Skeletal muscle tissue (tissue), 3 donors: ENCODE measurements at regions not wholly inside any gene's neighbourhood (a gene's known extent, or its start where the extent isn't known, plus 50 kb on each side); places are given as distances from the start of the nearest gene placed in this dataset.

Experiments
- H3K27ac ChIP-seq: one replicate; pipeline ENCODE4 v1.7.0; 2013; ENCODE audit warnings: mild to moderate bottlenecking, low read depth, low read length, inconsistent platforms
- H3K27me3 ChIP-seq, 3 donors: one replicate each; pipeline ENCODE4 v1.7.0; 2013; ENCODE audit warnings: low read length in 3 of 3; ENCODE audit not compliant: control insufficient read depth in 3 of 3, insufficient read depth in 3 of 3
- H3K36me3 ChIP-seq, 3 donors: one replicate each; pipeline ENCODE4 v1.7.0; 2013; ENCODE audit warnings: low read length in 3 of 3; ENCODE audit not compliant: control insufficient read depth in 3 of 3, insufficient read depth in 3 of 3
- H3K4me1 ChIP-seq, 3 donors: one replicate each; pipeline ENCODE4 v1.7.0; 2013; ENCODE audit warnings: low read length in 3 of 3, mild to moderate bottlenecking in 3 of 3; ENCODE audit not compliant: control insufficient read depth in 3 of 3, insufficient read depth in 3 of 3
- H3K4me3 ChIP-seq, 3 donors: one replicate each; pipeline ENCODE4 v1.7.0; 2013; ENCODE audit warnings: low read length in 3 of 3
- H3K9ac ChIP-seq, 3 donors: one replicate each; pipeline ENCODE4 v1.7.0; 2013; ENCODE audit warnings: low read length in 3 of 3, mild to moderate bottlenecking in 3 of 3, moderate library complexity in 2 of 3, low read depth in 1 of 3
- H3K9me3 ChIP-seq, 3 donors: one replicate each; pipeline ENCODE4 v1.7.0; 2013; ENCODE audit warnings: low read length in 3 of 3; ENCODE audit not compliant: control insufficient read depth in 3 of 3
- donor health status: Osteomylitis.

GRCh38 chr6:6399568-6399967 is 79.1 kb upstream of the F13A1 start:
- Histone ChIP-seq H3K9me3 (no peaks in the 10 kb centered on the region), H3K9ac (no peak overlapping the region), H3K27ac (no peak overlapping the region), H3K27me3 (no peaks in the 10 kb centered on the region), H3K36me3 (no peaks in the 10 kb centered on the region), H3K4me3 (no peak overlapping the region), H3K4me1 (no peaks in the 10 kb centered on the region)

- no peaks in the 10 kb centered on the region for H3K4me1 ChIP-seq
- no peaks in the 10 kb centered on the region for H3K9me3 ChIP-seq
- H3K9ac ChIP-seq: no peak overlapping the region
- H3K27me3 ChIP-seq: peaks cover 0 to 2% (median 0%) of the 10 kb centered on the region in 3 donors
- no peak overlapping the region for H3K4me3 ChIP-seq
- no peak overlapping the region for H3K27ac ChIP-seq
- H3K36me3 ChIP-seq: no peaks in the 10 kb centered on the region
Measured at GRCh38 chr6:6401401-6401800, 80.9 kb upstream of the F13A1 start.

- Histone ChIP-seq H3K36me3 (no peaks in the 10 kb centered on the region), H3K27ac (no peak overlapping the region), H3K9ac (no peak overlapping the region), H3K9me3 (no peaks in the 10 kb centered on the region), H3K4me1 (no peaks in the 10 kb centered on the region), H3K27me3 (peaks cover 0 to 2% (median 0%) of the 10 kb centered on the region in 3 donors), H3K4me3 (no peak overlapping the region)
Measured at GRCh38 chr6:6402006-6402405, 81.5 kb upstream of the F13A1 start.

GRCh38 chr6:6402591-6402990 is 82.1 kb upstream of the F13A1 start:
- H3K27me3 ChIP-seq: peaks cover 0 to 2% (median 0%) of the 10 kb centered on the region in 3 donors
- H3K9me3 ChIP-seq: no peaks in the 10 kb centered on the region
- H3K9ac ChIP-seq: no peak overlapping the region
- no peak overlapping the region for H3K4me3 ChIP-seq
- no peak overlapping the region for H3K27ac ChIP-seq
- H3K4me1 ChIP-seq: no peaks in the 10 kb centered on the region
- no peaks in the 10 kb centered on the region for H3K36me3 ChIP-seq

GRCh38 chr6:6405031-6405430 is 84.6 kb upstream of the F13A1 start:
- Histone ChIP-seq H3K4me1 (no peaks in the 10 kb centered on the region), H3K9ac (no peak overlapping the region), H3K9me3 (no peaks in the 10 kb centered on the region), H3K36me3 (no peaks in the 10 kb centered on the region), H3K27ac (no peak overlapping the region), H3K4me3 (no peak overlapping the region), H3K27me3 (peaks cover 0 to 2% (median 0%) of the 10 kb centered on the region in 3 donors)

- Histone ChIP-seq H3K36me3 (no peaks in the 10 kb centered on the region), H3K4me3 (no peak overlapping the region), H3K9me3 (no peaks in the 10 kb centered on the region), H3K9ac (no peak overlapping the region), H3K27me3 (peaks cover 0 to 2% (median 0%) of the 10 kb centered on the region in 3 donors), H3K27ac (no peak overlapping the region), H3K4me1 (no peaks in the 10 kb centered on the region)
Measured at GRCh38 chr6:6405997-6406714, 85.7 kb upstream of the F13A1 start.

GRCh38 chr6:6406715-6407070 is 86.2 kb upstream of the F13A1 start:
- Histone ChIP-seq H3K36me3 (no peaks in the 10 kb centered on the region), H3K27me3 (peaks cover 0 to 2% (median 0%) of the 10 kb centered on the region in 3 donors), H3K4me1 (no peaks in the 10 kb centered on the region), H3K4me3 (no peak overlapping the region), H3K9me3 (no peaks in the 10 kb centered on the region), H3K27ac (no peak overlapping the region), H3K9ac (no peak overlapping the region)

GRCh38 chr6:6407071-6407741 is 86.7 kb upstream of the F13A1 start:
- Histone ChIP-seq H3K36me3 (no peaks in the 10 kb centered on the region), H3K9me3 (no peaks in the 10 kb centered on the region), H3K4me1 (no peaks in the 10 kb centered on the region), H3K9ac (no peak overlapping the region), H3K27me3 (peaks cover 0 to 2% (median 0%) of the 10 kb centered on the region in 3 donors), H3K27ac (no peak overlapping the region), H3K4me3 (no peak overlapping the region)

GRCh38 chr6:6409397-6410030 is 89.1 kb upstream of the F13A1 start:
- H3K9me3 ChIP-seq: no peaks in the 10 kb centered on the region
- H3K9ac ChIP-seq: no peak overlapping the region
- H3K27me3 ChIP-seq: peaks cover 0 to 2% (median 0%) of the 10 kb centered on the region in 3 donors

GRCh38 chr6:6411115-6411514 is 90.7 kb upstream of the F13A1 start:
- Histone ChIP-seq H3K36me3 (no peaks in the 10 kb centered on the region), H3K4me3 (no peak overlapping the region), H3K27me3 (peaks cover 0 to 2% (median 0%) of the 10 kb centered on the region in 3 donors), H3K27ac (no peak overlapping the region), H3K9ac (no peak overlapping the region), H3K4me1 (no peaks in the 10 kb centered on the region), H3K9me3 (no peaks in the 10 kb centered on the region)

More at GRCh38 chr6:6409397-6410030, 89.1 kb upstream of the F13A1 start:
- Histone ChIP-seq H3K36me3 (no peaks in the 10 kb centered on the region), H3K4me3 (no peak overlapping the region), H3K27ac (no peak overlapping the region), H3K4me1 (no peaks in the 10 kb centered on the region)
